H1 (cell line): ENCODE measurements at regions not wholly inside any gene's neighbourhood (a gene's known extent, or its start where the extent isn't known, plus 50 kb on each side); places are given as distances from the start of the nearest gene placed in this dataset.

Experiments
- CTCF ChIA-PET: fragments of 300-600 bp; sonication (Branson Sonifier 250); formaldehyde crosslinking; loops from one replicate; lab custom pipeline; 2021; ENCODE audit not compliant: partially characterized antibody; lab: Charles Lee
- POLR2A ChIA-PET: fragments of 300-600 bp; sonication (Branson Sonifier 250); formaldehyde crosslinking; loops from one replicate; lab custom pipeline; 2021; ENCODE audit warnings: inconsistent platforms; ENCODE audit not compliant: partially characterized antibody; lab: Charles Lee
- DNase-seq, 2 experiments: peaks; one replicate each; pipeline versions ENCODE4 v3.0.0 to v3.0.0-alpha.2; 2010 to 2022; ENCODE audit warnings: low spot score in 2 of 2, low read depth in 1 of 2, mixed read lengths in 1 of 2
- FAIRE-seq: peaks from 2 replicates; lab custom pipeline; 2011; peaks lifted over from hg19 to GRCh38; lab: Jason Lieb, UNC
- H2AFZ ChIP-seq: 2 replicates; pipeline ENCODE4 v1.8.1; 2012; ENCODE audit warnings: low read length, inconsistent platforms
- H2AK5ac ChIP-seq: 2 replicates; pipeline ENCODE4 v1.6.1; 2013; ENCODE audit warnings: low read depth, low read length
- H2BK120ac ChIP-seq: replicated peaks from 2 replicates; pipeline ENCODE3; 2013; ENCODE audit warnings: low read depth, low read length, inconsistent platforms
- H2BK12ac ChIP-seq: 2 replicates; pipeline ENCODE4 v1.6.1; 2013; ENCODE audit warnings: low read depth, low read length
- H2BK15ac ChIP-seq: 2 replicates; pipeline ENCODE4 v1.6.1; 2013; ENCODE audit warnings: low read length
- H2BK20ac ChIP-seq: 2 replicates; pipeline ENCODE4 v1.6.1; 2013; ENCODE audit warnings: low read length
- H2BK5ac ChIP-seq: 2 replicates; pipeline ENCODE4 v1.6.1; 2013; ENCODE audit warnings: low read depth, low read length
- H3K14ac ChIP-seq: 2 replicates; pipeline ENCODE4 v1.6.1; 2013; ENCODE audit warnings: inconsistent platforms; ENCODE audit not compliant: insufficient read length
- H3K18ac ChIP-seq: 2 replicates; pipeline ENCODE4 v1.6.1; 2013; ENCODE audit warnings: low read length; ENCODE audit errors: extremely low read depth
- H3K23ac ChIP-seq: 2 replicates; pipeline ENCODE4 v1.6.1; 2013; ENCODE audit warnings: inconsistent platforms; ENCODE audit not compliant: insufficient read length
- H3K23me2 ChIP-seq: 2 replicates; pipeline ENCODE4 v1.6.1; 2013; ENCODE audit warnings: low read depth, low read length
- H3K27ac ChIP-seq: 2 replicates; pipeline ENCODE4 v1.6.1; 2011; ENCODE audit warnings: low read depth, low read length, inconsistent platforms
- H3K27me3 ChIP-seq, 4 experiments: replicated peaks in 1 of 4; 1 replicate in 1 of 4; 2 replicates in 3 of 4; pipeline versions ENCODE4 v1.6.1 to v1.8.1; 2011 to 2013; ENCODE audit warnings: low read length in 3 of 4, mild to moderate bottlenecking in 3 of 4, inconsistent platforms in 2 of 4, mixed read lengths in 2 of 4, moderate library complexity in 1 of 4; ENCODE audit not compliant: control insufficient read depth in 3 of 4, insufficient read depth in 3 of 4; ENCODE audit errors: extremely low read depth in 1 of 4
- H3K36me3 ChIP-seq, 4 experiments: 2 replicates each; pipeline versions ENCODE4 v1.6.1 to v1.8.1; 2011 to 2013; ENCODE audit warnings: mild to moderate bottlenecking in 4 of 4, low read length in 3 of 4, moderate library complexity in 2 of 4, control low read depth in 1 of 4, inconsistent platforms in 1 of 4; ENCODE audit not compliant: insufficient read depth in 4 of 4, control insufficient read depth in 2 of 4
- H3K4ac ChIP-seq: replicated peaks from 2 replicates; pipeline ENCODE3; 2013; ENCODE audit warnings: low read length, low read depth, mixed read lengths, inconsistent platforms; ENCODE audit not compliant: insufficient read length
- H3K4me1 ChIP-seq, 4 experiments: replicated peaks in 1 of 4; 1 replicate in 1 of 4; 2 replicates in 3 of 4; pipeline versions ENCODE4 v1.6.1 to v1.8.1; 2011 to 2013; ENCODE audit warnings: low read length in 3 of 4, inconsistent platforms in 2 of 4, mixed read lengths in 1 of 4; ENCODE audit not compliant: insufficient read depth in 4 of 4, control insufficient read depth in 3 of 4
- H3K4me2 ChIP-seq, 2 experiments: 2 replicates each; pipeline versions ENCODE4 v1.6.1 to v1.8.1; 2011 to 2013; ENCODE audit warnings: low read depth in 2 of 2, low read length in 2 of 2, control low read depth in 1 of 2, inconsistent platforms in 1 of 2, mild to moderate bottlenecking in 1 of 2; ENCODE audit not compliant: insufficient read depth in 1 of 2
- H3K4me3 ChIP-seq, 4 experiments: fragments of 200-600, 300-600 bp in 1 of 4; sonication (generic), shearing (Covaris generic), sonication (Bioruptor Twin) in 1 of 4; 2 replicates each; pipeline versions ENCODE4 v1.5.1 to v1.8.1; 2011 to 2016; ENCODE audit warnings: low read length in 4 of 4, low read depth in 3 of 4, control low read depth in 2 of 4, inconsistent platforms in 2 of 4, mild to moderate bottlenecking in 2 of 4, mixed read lengths in 1 of 4, moderate library complexity in 1 of 4; ENCODE audit not compliant: insufficient read depth in 2 of 4; ENCODE audit errors: extremely low read depth in 1 of 4
- H3K56ac ChIP-seq: replicated peaks from 2 replicates; pipeline ENCODE3; 2013; ENCODE audit warnings: low read depth, mild to moderate bottlenecking, mixed read lengths, low read length, inconsistent platforms; ENCODE audit not compliant: insufficient read length
- H3K79me1 ChIP-seq: 2 replicates; pipeline ENCODE4 v1.6.1; 2013; ENCODE audit warnings: low read depth, low read length, control low read depth
- H3K79me2 ChIP-seq, 2 experiments: 2 replicates each; pipeline versions ENCODE4 v1.6.1 to v1.8.1; 2012 to 2013; ENCODE audit warnings: low read length in 2 of 2, mild to moderate bottlenecking in 2 of 2, inconsistent platforms in 1 of 2; ENCODE audit not compliant: insufficient read depth in 2 of 2, control insufficient read depth in 1 of 2
- H3K9ac ChIP-seq, 4 experiments: replicated peaks in 1 of 4; 1 replicate in 1 of 4; 2 replicates in 3 of 4; pipeline versions ENCODE4 v1.6.1 to v1.8.1; 2011 to 2013; ENCODE audit warnings: low read depth in 3 of 4, low read length in 3 of 4, control low read depth in 2 of 4, mild to moderate bottlenecking in 2 of 4, moderate library complexity in 2 of 4, inconsistent platforms in 1 of 4; ENCODE audit errors: extremely low read depth in 1 of 4
- H3K9me3 ChIP-seq, 2 experiments: 2 replicates each; pipeline versions ENCODE4 v1.6.1 to v1.8.1; 2012 to 2013; ENCODE audit warnings: mild to moderate bottlenecking in 2 of 2, moderate library complexity in 2 of 2, control low read depth in 1 of 2, inconsistent platforms in 1 of 2, low read depth in 1 of 2, low read length in 1 of 2, mixed read lengths in 1 of 2; ENCODE audit not compliant: insufficient read depth in 2 of 2
- H4K20me1 ChIP-seq, 2 experiments: replicated peaks in 1 of 2; 2 replicates each; pipeline versions ENCODE3 to v1.8.1; 2011 to 2013; ENCODE audit warnings: inconsistent platforms in 2 of 2, low read length in 2 of 2, mild to moderate bottlenecking in 1 of 2; ENCODE audit not compliant: insufficient read depth in 2 of 2, control insufficient read depth in 1 of 2
- H4K5ac ChIP-seq: 2 replicates; pipeline ENCODE4 v1.6.1; 2013; ENCODE audit warnings: low read length, low read depth, mixed read lengths, inconsistent platforms; ENCODE audit not compliant: insufficient read length
- H4K8ac ChIP-seq: 2 replicates; pipeline ENCODE4 v1.8.0; 2013; ENCODE audit warnings: mild to moderate bottlenecking, moderate library complexity, low read length, inconsistent platforms; ENCODE audit not compliant: insufficient read depth; ENCODE audit errors: extremely low read depth
- H4K91ac ChIP-seq: replicated peaks from 2 replicates; pipeline ENCODE3; 2013; ENCODE audit warnings: low read length, mixed read lengths, inconsistent platforms; ENCODE audit not compliant: insufficient read length
- BACH1 ChIP-seq: IDR thresholded peaks from 2 replicates; pipeline ENCODE4 v1.6.1; 2012; ENCODE audit warnings: low read length, improper control_type of control experiment
- FOSL1 ChIP-seq: IDR thresholded peaks from 2 replicates; pipeline ENCODE4 v1.6.1; 2011; ENCODE audit warnings: mild to moderate bottlenecking, low read depth, low read length, moderate library complexity; ENCODE audit not compliant: insufficient read depth
- JUN ChIP-seq: IDR thresholded peaks from 2 replicates; pipeline ENCODE4 v1.6.1; 2011; ENCODE audit warnings: low read depth, mild to moderate bottlenecking, improper control_type of control experiment, low read length
- MAX ChIP-seq: IDR thresholded peaks from 2 replicates; pipeline ENCODE4 v1.6.1; 2012; ENCODE audit warnings: inconsistent platforms
- WGBS, 2 experiments: shearing (Covaris generic) in 1 of 2; methylation state at CpG; one replicate each; pipeline versions ENCODE4 v1.1.6 to v1.1.7; 2013 to 2015; ENCODE audit warnings: low lambda C conversion rate in 2 of 2, mixed read lengths in 2 of 2, inconsistent platforms in 1 of 2, low coverage in 1 of 2, missing lambda C conversion rate in 1 of 2; ENCODE audit not compliant: insufficient replicate concordance in 2 of 2, insufficient coverage in 1 of 2, insufficient read length in 1 of 2; ENCODE audit errors: extremely low coverage in 1 of 2, missing lambda C conversion rate in 1 of 2; 5-methylcytosine and 5-hydroxymethylcytosine counted together

GRCh38 chr12:90628213-90628612 lies 326.8 kb downstream of the CCER1 start:
- H2BK12ac ChIP-seq = no peak overlapping the region
- POLR2A ChIA-PET = no interaction called here
- no peaks in the 10 kb centered on the region; the same call in 1 of the 2 replicates for H3K23me2 ChIP-seq
- H2AK5ac ChIP-seq = no peak overlapping the region
- no peak overlapping the region for H2BK120ac ChIP-seq
- no peaks in the 10 kb centered on the region for H3K4me1 ChIP-seq
- no peak overlapping the region for H4K91ac ChIP-seq
- H3K79me1 ChIP-seq = no peaks in the 10 kb centered on the region
- no peak overlapping the region for H3K18ac ChIP-seq
- no peaks in the 10 kb centered on the region for H3K36me3 ChIP-seq
- CTCF ChIA-PET = interaction anchor here (1.1 kb wide), 1 partner anchor 248 kb away, joined by 3 read pairs; no protein-coding TSS in a partner anchor
- no peak overlapping the region for H2BK5ac ChIP-seq
- H4K20me1 ChIP-seq = no peaks in the 10 kb centered on the region
- TF ChIP-seq MAX (no peak), JUN (no peak), FOSL1 (no peak), BACH1 (no peak)
- no peak overlapping the region for H3K27ac ChIP-seq
- no peak overlapping the region for H3K4me2 ChIP-seq
- no peak overlapping the region for H3K23ac ChIP-seq
- H3K9ac ChIP-seq = no peak overlapping the region
- no peak for DNase-seq
- H3K14ac ChIP-seq = no peak overlapping the region
- no peak for FAIRE-seq
- WGBS, 2 experiments = 88% methylated on average over 1 of the region's 1 CpG; no CpG with 5 or more reads in 1 of the 2 experiments
- H2AFZ ChIP-seq = no peak overlapping the region
- no peak overlapping the region for H4K5ac ChIP-seq
- H4K8ac ChIP-seq = no peak overlapping the region
- H3K4me3 ChIP-seq = no peak overlapping the region
- H2BK20ac ChIP-seq = no peak overlapping the region
- no peaks in the 10 kb centered on the region for H3K79me2 ChIP-seq
- no peak overlapping the region for H3K4ac ChIP-seq
- no peaks in the 10 kb centered on the region for H3K27me3 ChIP-seq
- H3K56ac ChIP-seq = no peak overlapping the region
- no peaks in the 10 kb centered on the region for H3K9me3 ChIP-seq
- no peak overlapping the region for H2BK15ac ChIP-seq
